Inferior parietal cortex (tissue), 1 donor: ENCODE measurements at regions not wholly inside any gene's neighbourhood (a gene's known extent, or its start where the extent isn't known, plus 50 kb on each side); places are given as distances from the start of the nearest gene placed in this dataset.

Experiments
- DNase-seq: peaks from one replicate; pipeline ENCODE4 v3.0.0-alpha.2; 2016; ENCODE audit errors: extremely low spot score

DNA sequence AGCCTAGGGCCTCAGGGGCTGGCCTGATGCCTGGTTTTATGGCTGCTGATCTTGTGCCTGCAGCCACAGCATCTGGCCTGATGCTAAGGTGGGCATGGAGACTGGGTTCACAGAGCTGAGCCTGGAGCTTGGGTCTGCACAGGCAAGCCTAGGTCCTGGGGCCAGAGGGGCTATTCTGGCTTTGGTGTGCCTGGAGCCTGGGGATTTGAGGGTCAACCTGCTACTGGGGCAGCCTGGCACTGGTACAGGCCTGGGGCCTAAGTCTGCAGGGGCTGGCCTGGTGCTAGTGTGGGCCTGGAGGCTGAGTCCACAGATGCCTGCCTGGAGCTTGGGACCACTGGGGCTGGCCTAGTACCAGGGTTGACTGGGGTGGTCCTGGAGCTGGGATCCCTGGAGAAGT is 481.8 kb upstream of the GHITM start:
- DNase-seq = no peak

DNA sequence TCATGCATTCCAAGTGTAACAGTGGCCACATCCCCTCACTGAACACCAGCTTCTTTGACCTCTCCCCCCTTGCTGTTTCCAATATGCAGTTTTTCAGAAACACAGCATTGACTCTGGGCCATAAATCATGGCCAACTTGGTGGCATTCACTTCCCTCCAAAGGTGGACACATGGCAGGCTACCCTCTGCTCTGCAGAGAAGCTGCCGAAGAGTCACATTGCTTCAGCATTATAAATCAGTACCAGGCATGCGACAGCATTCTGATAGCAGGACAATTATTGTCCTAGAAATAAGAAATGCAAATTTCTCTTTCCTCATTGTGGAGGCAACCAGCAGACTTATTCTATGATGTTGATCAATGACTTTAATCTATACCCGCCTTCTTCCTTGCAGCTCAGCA is 475.4 kb upstream of the GHITM start:
- DNase-seq = no peak

DNA sequence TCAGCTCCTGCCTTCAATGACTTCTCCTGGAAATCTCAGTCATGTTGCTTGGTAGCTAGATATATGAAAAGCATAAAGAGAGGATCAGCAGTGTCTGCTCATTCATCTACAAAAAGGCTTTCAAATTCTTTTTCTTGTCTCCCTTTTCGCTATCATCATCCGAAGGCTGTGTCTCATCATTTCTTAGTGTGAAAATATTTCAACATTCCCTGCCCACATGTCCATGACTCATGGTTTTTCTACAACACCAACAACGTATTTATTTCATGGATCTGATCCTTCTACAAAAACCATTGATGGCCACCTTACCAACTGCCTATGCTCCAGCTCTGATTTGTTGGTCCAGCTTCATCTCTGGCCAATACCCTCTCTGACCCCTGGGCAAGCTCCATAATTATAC is 472.5 kb upstream of the GHITM start:
- peak; percentile 45 for DNase-seq

DNA sequence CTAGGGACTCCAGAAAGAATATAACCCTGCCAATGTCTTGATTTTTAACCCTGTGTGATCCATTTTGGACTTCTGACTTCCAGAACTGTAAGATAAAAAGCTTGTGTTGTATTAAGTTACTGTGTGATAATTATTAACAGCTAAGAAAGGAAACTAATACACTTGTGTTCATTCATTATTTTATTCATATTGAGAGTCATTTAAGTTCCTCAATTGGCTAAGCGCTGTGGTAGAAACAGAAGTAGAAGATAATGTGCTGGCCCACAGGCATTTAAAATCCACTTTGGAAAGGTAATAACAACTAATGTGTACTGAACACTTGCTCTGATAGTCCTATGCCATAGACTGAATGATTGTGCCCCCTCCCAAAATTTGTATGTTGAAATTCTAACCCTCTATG is 471.7 kb upstream of the GHITM start:
- no peak for DNase-seq

DNA sequence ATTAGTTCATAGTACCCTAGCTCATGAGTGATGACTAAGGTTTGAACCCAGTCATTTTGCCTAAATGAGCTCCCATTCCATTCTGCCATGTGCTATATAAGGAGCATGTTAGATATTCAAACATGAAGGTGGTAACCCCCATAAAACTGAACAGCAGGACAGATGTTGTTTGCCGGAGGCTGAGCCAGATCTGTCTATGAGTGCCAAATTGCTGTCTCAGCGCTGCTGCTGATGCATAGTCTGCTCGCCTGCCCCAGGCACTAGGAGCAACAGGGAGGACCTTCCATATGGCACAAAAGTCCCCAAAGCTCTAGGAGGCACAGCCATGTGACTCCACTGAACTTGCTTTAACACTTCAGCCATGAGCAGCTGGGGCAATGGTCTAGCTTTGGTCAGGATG is 466.0 kb upstream of the GHITM start:
- no peak for DNase-seq

DNA sequence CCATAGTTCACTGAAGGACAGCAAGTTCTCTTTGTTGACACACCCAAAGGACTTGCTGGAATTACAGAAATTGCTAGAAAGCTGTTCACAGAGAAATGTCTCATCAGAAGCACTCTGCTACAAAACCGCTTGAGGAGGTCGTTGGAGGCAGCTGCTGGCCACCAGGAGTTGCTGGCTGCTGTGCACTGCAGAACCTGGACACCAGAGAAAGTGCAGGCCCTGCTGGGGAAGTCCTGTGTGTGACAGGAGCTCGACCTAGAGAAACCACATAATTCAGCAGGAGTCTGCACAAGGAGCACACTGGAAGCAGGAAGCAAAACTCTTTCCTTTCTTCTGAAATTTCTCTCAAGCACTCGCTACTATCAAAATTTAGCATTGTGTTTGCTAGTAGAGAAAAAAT is 461.5 kb upstream of the GHITM start:
- DNase-seq = no peak

DNA sequence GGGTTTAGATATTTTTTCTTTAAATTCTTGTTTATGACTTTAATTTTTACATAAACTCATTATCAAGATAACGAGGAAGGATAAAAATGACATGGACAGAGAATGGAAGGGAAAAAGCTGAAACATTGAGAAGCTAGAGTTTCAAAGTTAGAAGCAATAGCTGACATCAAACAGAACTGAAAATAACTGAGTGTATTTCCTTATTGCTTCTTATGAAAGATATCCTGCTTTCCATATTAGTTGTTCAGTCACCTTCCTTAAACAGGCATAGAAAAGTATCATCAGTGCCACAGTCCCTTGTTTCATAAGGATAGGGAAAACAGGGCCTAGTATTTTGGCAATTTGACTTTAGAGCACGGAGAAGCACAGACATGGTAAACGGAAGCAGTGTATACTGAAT is 460.5 kb upstream of the GHITM start:
- DNase-seq = no peak

DNA sequence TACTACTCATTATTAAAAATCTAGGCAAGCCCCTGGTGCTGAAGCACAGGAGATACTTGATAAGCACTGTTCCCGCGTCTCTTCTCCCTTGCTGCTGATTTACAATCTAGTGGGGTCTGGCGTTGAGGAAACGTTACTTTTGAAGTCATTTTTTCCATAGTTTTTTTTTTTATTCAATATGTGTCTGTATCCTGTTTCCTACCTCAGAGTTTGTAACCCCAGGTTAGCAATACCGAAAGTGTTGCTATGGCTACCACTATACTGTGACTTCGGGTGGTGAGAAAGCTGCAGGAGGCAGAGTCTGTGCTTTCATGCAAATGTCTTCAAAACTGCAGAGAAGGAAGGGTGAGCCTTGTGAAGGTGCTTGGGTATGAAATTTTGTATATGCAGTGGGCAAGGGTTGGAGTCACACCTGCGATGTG is 458.8 kb upstream of the GHITM start:
- no peak for DNase-seq

DNA sequence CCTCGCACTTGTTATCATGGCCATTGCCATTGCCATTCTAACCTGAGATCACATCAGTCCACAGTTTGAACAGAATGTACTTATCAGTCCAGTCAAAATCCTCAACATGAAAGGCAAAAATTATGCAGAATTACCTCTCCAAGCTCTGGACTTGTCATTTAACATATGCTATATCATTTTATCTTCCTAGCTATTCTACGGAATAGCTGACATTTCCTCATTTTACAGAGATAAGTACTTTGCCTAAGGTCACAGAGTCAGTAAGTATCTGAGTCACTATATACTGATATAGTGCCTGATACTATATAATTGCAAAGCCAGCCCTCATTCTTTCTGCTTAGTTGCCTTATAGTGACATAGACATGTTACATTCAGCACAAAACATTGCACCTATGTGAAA is 456.9 kb upstream of the GHITM start:
- no peak for DNase-seq

DNA sequence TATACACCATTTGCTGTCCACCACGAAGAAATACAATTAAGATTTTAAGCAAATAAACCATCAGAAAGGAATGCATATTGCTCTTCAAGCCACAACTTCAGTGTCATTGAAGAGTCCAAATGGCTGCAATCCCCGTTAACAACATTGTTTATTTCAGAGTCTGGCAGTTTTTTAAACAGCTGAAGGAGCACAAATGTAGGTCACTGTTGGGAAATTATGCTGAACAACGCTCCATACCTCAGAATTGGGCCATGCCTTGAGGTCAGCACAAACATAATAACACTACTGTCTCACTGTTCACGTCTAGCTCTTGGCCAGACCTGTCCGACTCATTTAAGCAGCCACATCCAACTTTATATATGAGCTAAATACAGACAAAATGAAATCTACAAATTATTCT is 453.9 kb upstream of the GHITM start:
- DNase-seq = no peak

DNA sequence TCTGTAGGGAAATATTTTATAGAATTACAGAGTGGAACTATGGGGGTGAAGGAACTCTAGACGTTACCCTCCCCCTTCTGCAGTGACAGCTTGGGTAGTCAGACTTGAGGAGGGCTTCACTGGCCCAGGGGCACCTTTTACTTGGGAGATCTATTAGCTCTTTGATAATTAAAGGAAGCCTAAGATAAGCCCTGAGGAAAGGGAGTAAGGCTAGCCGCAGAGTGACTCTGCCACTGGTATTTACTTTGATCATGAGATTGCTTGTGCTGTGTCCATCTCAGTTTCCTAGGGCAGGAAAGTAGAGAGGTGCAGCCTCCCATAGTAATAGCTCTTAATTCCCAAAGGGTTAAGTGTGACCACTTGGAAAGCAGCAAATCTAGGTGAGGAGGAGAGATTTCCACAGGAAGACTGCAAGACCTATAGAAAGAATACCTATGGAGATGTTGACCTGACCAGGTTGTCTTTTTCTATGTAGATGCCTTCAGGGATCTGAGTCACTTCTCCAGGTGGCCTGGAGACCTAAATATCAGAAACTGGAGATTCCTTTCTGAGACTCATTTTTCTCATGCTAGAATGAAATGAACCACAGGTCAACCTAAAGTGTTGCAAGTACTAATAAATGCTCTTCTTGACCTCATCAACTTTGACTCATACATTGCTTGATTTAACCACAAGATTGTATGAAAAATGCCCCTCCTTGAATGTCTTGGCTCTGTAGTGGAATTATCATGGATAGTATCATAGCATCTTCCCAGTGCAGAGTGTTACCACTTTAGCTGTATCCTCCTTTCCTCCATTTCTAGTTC is 447.3 kb upstream of the GHITM start:
- DNase-seq = no peak

DNA sequence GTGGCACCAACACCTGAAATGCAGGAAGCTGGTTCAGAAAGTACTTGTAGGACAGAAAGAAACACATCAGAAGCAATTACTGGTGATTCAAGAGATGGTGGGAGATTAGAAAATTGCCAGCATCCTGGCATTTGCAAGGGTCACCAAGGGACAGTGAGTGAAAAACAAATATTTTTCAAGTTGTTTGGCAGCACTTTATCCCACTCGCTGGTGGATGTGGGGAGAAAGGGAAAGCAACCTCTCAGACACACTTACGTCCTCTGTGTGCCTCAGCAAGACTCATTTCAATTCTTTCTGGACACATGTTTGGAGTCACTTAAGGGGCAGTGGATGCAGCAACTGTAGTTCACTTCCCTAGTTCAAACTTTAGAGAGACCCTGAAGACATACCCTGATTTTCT is 440.4 kb upstream of the GHITM start:
- DNase-seq = no peak

DNA sequence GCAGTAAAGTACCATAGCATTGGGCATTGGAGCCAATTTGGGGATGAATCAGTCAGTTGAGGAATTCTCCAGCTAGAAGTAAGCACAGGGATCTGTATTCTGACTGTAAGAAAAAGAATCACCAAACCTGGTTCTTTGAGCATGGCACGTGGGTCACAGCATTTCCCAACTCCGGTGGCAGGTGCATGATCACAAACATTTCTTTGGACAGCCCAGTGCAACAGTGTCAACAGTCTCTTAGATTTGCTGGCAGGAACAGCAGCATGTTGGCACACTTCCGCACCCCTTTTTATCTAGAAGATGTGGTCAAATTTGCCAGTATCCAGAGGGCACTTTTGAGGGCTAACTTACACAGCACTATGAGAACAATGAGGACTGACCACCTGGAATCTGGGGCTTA is 437.5 kb upstream of the GHITM start:
- no peak for DNase-seq

DNA sequence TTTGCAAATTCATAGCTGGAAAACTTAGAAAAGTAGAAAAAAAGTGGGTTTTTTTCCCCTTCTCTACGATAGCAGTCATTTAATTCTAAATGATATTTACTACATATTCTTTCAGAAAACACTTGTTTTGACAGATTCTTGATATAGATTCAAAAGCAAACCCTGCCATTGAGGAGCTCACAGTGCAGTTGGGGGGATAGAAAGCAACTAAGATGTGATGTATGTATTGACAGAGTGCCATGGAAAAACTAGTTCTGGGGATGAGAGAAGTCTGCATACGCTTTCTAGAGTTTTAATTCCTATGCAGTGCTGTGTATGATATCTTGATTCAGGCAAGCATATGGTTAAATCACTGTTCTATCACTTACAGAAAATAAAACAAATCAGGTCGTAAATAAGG is 436.6 kb upstream of the GHITM start:
- no peak for DNase-seq

DNA sequence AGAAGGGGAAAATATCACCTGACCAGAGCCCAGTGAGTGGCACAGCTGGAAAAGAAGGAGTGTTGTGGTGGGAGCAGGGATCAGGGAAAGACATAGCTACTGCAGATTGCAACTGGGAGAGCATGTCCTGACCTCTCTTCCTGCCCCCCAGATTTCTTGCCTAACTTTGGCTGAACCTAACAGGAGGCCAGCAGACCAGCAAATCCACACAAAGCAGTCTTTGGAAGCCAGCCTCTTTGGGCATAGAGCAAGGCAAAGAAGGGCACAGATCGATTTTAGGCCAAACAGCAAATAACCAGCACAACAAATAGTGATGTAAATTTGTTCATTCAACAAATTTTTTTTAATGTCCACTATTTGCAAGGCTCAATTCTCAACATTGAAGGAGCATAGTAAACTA is 433.2 kb upstream of the GHITM start:
- DNase-seq = no peak

DNA sequence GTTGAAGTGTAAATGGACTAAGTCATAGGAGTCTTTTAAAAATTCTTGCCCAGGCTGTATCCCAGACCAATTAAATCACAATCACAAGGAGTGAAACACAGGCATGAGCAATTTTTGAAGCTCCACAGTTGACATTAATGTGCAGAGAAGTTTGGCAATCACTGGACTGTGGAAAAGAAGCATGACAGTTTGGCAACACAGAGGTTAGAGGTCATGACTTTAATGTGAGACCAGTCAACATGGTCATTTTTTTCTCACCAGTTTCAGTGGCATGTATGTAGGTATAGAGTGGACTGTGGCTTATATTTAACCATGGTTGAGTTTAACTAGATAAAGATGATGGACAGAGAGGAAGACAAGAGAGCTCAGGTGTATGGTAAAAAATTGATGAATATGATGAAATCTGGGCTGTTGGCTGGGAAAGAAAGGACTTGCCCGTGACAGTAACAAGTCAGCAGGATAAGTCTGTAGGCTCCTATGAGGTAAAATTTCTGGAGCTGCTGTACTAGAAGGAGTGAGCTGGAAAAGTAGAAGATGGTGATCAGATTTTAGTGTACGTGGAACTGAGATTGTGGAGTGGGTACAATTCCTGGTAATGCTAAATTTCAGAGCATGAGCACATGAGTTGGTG is 432.2 kb upstream of the GHITM start:
- DNase-seq = no peak

DNA sequence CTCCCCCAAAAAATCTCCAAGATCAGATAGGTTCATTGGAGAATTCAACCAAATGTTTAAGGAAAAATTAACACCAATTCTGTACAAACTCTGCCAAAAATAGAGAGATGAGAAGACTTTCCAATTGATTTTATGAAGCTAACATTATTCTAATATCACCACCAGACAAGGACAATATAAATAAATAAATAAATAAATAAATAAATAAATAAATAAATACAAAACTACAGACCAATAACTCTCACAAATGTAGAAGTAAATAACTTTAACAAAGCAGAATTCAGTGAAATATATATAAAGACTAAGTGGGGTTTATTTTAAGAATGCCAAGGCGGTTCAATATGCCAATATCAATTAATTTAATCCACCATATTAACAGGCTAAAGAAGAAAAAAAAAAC is 425.9 kb upstream of the GHITM start:
- DNase-seq = no peak

DNA sequence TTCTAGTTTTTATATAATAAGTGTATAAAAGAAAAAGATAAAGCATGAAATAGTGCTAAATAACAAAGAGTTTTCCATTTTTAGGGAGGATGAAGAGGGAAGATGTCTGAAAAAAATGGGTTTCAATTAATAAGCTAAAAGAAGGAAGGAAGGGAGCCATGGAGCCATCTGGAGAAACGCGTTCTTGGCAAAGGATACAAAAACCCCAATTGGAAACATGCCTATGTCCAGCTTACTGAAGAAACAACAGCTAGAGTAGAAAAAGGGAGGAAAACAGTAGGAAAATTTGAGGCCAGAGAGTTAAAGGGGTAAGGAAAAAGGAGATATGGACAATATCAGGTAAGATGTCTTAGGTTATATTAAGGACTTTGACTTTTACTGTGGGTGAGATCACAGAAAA is 416.2 kb upstream of the GHITM start:
- peak; percentile 29 for DNase-seq

DNA sequence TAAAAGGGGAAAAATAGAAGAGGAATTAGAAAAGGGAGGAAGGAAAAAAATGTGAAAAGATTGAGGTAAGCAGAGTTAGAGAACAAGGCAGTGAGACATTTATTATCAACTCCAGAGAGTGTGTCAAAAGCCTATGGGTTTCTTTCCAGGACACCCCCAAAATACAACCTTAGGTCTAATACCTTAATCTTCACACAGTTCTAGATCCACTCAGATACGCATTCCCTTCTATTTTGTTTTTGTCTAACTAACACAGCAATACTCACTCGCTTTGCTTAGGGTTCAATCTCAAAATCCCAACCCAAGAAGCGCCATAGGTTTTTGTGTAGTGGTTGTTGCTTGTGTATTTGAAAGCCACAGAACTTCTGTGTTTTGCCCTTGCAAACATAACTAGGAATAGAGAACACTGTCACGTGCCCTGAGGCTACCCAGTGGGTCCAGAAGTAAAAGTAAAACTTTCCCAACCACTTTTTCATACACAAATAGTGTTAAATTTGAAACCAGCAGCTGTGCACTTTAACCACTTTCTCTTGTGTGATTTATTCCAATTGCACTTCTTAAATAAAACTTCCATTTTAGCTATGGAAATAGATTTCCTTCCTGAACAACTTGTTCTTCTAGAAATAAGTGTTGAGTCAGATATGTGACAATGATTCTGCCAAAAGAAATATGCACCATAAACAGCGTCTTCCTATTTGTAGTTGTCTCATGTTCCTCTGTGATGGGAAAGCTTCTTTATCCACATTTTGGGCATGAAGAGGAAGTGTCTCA is 414.7 kb upstream of the GHITM start:
- peak; percentile 70 for DNase-seq

DNA sequence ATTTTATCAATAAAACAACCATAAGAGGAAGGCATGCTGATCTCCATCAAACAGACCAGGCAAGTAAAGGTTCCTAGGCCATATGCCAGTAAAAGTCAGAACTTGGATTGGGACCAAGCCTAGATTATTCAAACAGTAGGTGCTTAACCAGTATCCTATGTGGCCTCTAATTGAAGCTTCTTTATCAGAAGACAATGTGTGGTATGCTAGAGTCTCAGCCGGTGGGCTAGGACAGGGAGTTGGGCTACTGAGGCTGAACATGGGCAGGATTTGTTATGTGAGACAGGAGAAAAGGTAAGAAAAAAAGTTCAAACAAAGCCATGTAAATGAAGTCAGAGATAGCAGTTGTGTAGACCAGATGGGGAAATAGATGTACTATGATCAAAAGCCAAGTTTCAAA is 413.7 kb upstream of the GHITM start:
- no peak for DNase-seq

DNA sequence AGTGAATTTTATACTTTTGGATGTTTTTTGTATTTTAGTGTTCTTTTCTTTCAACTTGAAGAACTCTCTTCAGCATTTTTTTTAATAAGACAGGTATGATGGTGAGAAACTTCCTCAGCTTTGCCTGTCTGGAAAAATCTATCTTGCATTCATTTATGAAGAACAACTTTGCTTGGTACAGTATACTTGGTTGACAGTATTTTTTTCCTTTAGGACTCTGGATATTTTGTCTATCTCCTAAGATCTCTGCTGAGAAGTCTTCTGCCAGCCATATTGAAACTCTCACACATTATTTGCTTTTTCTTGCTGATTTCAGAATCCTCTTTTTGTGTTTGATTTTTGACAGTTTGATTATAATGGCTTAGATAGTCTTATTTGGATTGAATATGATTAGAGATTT is 405.0 kb upstream of the GHITM start:
- no peak for DNase-seq

DNA sequence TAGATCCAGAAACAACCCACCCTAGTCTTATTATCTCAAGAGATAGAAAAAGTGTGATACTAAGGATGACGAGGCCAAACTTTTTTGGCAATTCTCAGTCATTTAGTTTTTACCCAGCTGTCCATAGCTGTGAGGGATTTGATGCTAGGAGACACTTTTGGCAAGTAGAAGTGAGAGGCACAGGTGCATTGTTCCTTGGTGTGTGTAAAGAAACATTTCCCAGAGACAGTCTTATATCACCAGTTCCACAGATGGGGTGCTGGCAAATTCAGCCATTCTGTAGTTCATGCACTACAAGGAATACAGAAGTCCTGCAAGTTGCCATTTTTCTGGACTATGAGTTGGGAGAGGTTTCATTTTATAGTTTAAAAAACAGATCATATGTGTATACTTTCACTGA is 403.3 kb upstream of the GHITM start:
- DNase-seq = no peak

DNA sequence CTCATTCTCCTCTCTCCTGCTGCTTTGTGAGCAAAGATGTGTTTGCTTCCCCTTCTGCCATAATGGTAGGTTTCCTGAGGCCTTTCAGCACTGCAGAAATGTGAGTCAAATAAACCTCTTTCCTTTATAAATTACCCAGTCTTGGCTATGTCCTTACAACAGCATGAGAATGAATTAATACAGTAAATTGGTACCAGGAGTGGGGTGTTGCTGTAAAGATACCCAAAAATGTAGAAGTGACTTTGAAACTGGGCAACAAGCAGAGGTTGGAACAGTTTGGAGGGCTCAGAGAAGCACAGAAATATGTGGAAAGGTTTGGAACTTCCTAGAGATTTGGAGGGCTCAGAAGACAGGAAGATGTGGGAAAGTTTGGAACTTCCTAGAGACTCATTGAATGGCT is 388.7 kb upstream of the GHITM start:
- no peak for DNase-seq
